Esophagus (tissue), 2 donors: ENCODE measurements at regions not wholly inside any gene's neighbourhood (a gene's known extent, or its start where the extent isn't known, plus 50 kb on each side); places are given as distances from the start of the nearest gene placed in this dataset.

Source experiments
- H3K27ac ChIP-seq, 2 donors: one replicate each; pipeline ENCODE4 v1.5.1; 2013; ENCODE audit warnings: low read depth in 2 of 2, mild to moderate bottlenecking in 2 of 2, inconsistent platforms in 1 of 2, low read length in 1 of 2, moderate library complexity in 1 of 2
- H3K27me3 ChIP-seq, 2 donors: one replicate each; pipeline ENCODE4 v1.6.1; 2013; ENCODE audit warnings: low read length in 2 of 2, control low read depth in 1 of 2, mild to moderate bottlenecking in 1 of 2; ENCODE audit not compliant: insufficient read depth in 2 of 2, control insufficient read depth in 1 of 2
- H3K36me3 ChIP-seq, 2 donors: one replicate each; pipeline ENCODE4 v1.6.1; 2013; ENCODE audit warnings: low read length in 1 of 2; ENCODE audit not compliant: control insufficient read depth in 2 of 2, insufficient read depth in 2 of 2
- H3K4me1 ChIP-seq, 2 donors: one replicate each; pipeline ENCODE4 v1.6.1; 2013; ENCODE audit warnings: low read length in 1 of 2; ENCODE audit not compliant: control insufficient read depth in 2 of 2, insufficient read depth in 2 of 2
- H3K4me3 ChIP-seq, 2 donors: one replicate each; pipeline ENCODE4 v1.5.1; 2013; ENCODE audit warnings: low read length in 2 of 2, mild to moderate bottlenecking in 2 of 2, low read depth in 1 of 2, moderate library complexity in 1 of 2
- H3K9me3 ChIP-seq, 2 donors: one replicate each; pipeline ENCODE4 v1.6.1; 2013; ENCODE audit warnings: mild to moderate bottlenecking in 2 of 2, low read depth in 1 of 2, low read length in 1 of 2, moderate library complexity in 1 of 2; ENCODE audit not compliant: control insufficient read depth in 2 of 2, insufficient read depth in 1 of 2
- WGBS, 2 donors: extraction: QIAGEN DNeasy Blood & Tissue Kit; methylation state at CpG; one replicate each; pipeline ENCODE4 v1.1.7; 2013; 5-methylcytosine and 5-hydroxymethylcytosine counted together
- donor health status: healthy with polysubstance abuse.
- donor health status: Bipolar disorder and iron deficiency.

- no peaks in the 10 kb centered on the region for H3K9me3 ChIP-seq
- WGBS, 2 donors: 89 to 92% methylated on average over 3 of the region's 3 CpGs
- no peaks in the 10 kb centered on the region for H3K36me3 ChIP-seq
- no peaks in the 10 kb centered on the region for H3K27me3 ChIP-seq
- H3K27ac ChIP-seq: no peak overlapping the region
- H3K4me1 ChIP-seq: no peaks in the 10 kb centered on the region
- no peak overlapping the region for H3K4me3 ChIP-seq
Measured at GRCh38 chr1:239301251-239301650, 85.1 kb upstream of the CHRM3 start.

- Histone ChIP-seq H3K9me3 (no peaks in the 10 kb centered on the region), H3K27ac (no peak overlapping the region), H3K27me3 (no peaks in the 10 kb centered on the region), H3K4me3 (no peak overlapping the region), H3K4me1 (no peaks in the 10 kb centered on the region), H3K36me3 (no peaks in the 10 kb centered on the region)
- WGBS, 2 donors: 93 to 94% methylated on average over 7 of the region's 7 CpGs
Measured at GRCh38 chr1:239297910-239298309, 88.5 kb upstream of the CHRM3 start.

GRCh38 chr1:239293350-239294110 is 92.8 kb upstream of the CHRM3 start:
- Histone ChIP-seq H3K27ac (no peak overlapping the region), H3K36me3 (no peaks in the 10 kb centered on the region), H3K4me1 (no peaks in the 10 kb centered on the region), H3K4me3 (no peak overlapping the region), H3K9me3 (no peaks in the 10 kb centered on the region), H3K27me3 (no peaks in the 10 kb centered on the region)
- 55 to 56% methylated on average over 7 of the region's 7 CpGs for WGBS, 2 donors

- H3K4me3 ChIP-seq: no peak overlapping the region
- no peaks in the 10 kb centered on the region for H3K9me3 ChIP-seq
- no peak overlapping the region for H3K27ac ChIP-seq
- no peaks in the 10 kb centered on the region for H3K27me3 ChIP-seq
- 30 to 38% methylated on average over 1 of the region's 1 CpG for WGBS, 2 donors
- no peaks in the 10 kb centered on the region for H3K4me1 ChIP-seq
- no peaks in the 10 kb centered on the region for H3K36me3 ChIP-seq
Measured at GRCh38 chr1:239288820-239289554, 97.4 kb upstream of the CHRM3 start.

GRCh38 chr1:239287296-239287695 is 99.1 kb upstream of the CHRM3 start:
- Histone ChIP-seq H3K27ac (no peak overlapping the region), H3K4me3 (no peak overlapping the region), H3K4me1 (no peaks in the 10 kb centered on the region), H3K9me3 (no peaks in the 10 kb centered on the region), H3K27me3 (no peaks in the 10 kb centered on the region), H3K36me3 (no peaks in the 10 kb centered on the region)
- WGBS, 2 donors: 75 to 83% methylated on average over 4 of the region's 4 CpGs

- 77 to 80% methylated on average over 6 of the region's 6 CpGs for WGBS, 2 donors
- Histone ChIP-seq H3K4me1 (no peaks in the 10 kb centered on the region), H3K27me3 (no peaks in the 10 kb centered on the region), H3K4me3 (no peak overlapping the region), H3K9me3 (no peaks in the 10 kb centered on the region), H3K27ac (no peak overlapping the region), H3K36me3 (no peaks in the 10 kb centered on the region)
Measured at GRCh38 chr1:239283216-239283615, 103.2 kb upstream of the CHRM3 start.

GRCh38 chr1:239282411-239282810 is 104.0 kb upstream of the CHRM3 start:
- Histone ChIP-seq H3K9me3 (no peaks in the 10 kb centered on the region), H3K27ac (no peak overlapping the region), H3K27me3 (no peaks in the 10 kb centered on the region), H3K4me1 (no peaks in the 10 kb centered on the region), H3K36me3 (no peaks in the 10 kb centered on the region), H3K4me3 (no peak overlapping the region)
- WGBS, 2 donors: 42 to 55% methylated on average over 3 of the region's 3 CpGs

GRCh38 chr1:239276051-239276450 is 110.3 kb upstream of the CHRM3 start:
- WGBS, 2 donors: 70 to 71% methylated on average over 5 of the region's 5 CpGs
- Histone ChIP-seq H3K9me3 (no peaks in the 10 kb centered on the region), H3K4me1 (no peaks in the 10 kb centered on the region), H3K27ac (no peak overlapping the region), H3K36me3 (no peaks in the 10 kb centered on the region), H3K4me3 (no peak overlapping the region), H3K27me3 (no peaks in the 10 kb centered on the region)

- no peak overlapping the region for H3K27ac ChIP-seq
- WGBS, 2 donors: 74% methylated on average over 4 of the region's 4 CpGs
- no peak overlapping the region for H3K4me3 ChIP-seq
- no peaks in the 10 kb centered on the region for H3K4me1 ChIP-seq
- H3K27me3 ChIP-seq: no peaks in the 10 kb centered on the region
- H3K9me3 ChIP-seq: no peaks in the 10 kb centered on the region
- no peaks in the 10 kb centered on the region for H3K36me3 ChIP-seq
Measured at GRCh38 chr1:239274242-239274830, 112.0 kb upstream of the CHRM3 start.
